ENCODE measurements at regions not wholly inside any gene's neighbourhood (a gene's known extent, or its start where the extent isn't known, plus 50 kb on each side); places are given as distances from the start of the nearest gene placed in this dataset.

DNA sequence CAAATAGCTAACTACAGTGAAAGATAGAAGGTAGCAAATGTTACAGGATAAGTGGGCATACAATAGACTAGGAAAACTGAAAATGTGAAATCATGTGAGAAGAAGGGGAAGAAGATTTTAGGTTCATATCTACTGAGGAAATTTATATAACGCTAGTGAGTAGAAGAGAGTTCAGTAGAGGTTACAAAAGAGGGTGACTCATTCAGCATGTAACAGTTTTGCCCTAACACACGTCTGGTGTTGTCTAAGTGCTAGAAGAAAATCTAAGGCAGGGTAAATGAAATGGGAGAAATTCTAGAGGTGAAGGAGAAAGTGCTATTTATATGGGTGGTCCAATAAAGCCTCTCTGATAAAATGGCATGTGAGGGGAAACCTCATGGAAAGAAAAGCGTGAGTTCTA, 731.4 kb upstream of the POT1 start:
- DNase-seq, result no peak

DNA sequence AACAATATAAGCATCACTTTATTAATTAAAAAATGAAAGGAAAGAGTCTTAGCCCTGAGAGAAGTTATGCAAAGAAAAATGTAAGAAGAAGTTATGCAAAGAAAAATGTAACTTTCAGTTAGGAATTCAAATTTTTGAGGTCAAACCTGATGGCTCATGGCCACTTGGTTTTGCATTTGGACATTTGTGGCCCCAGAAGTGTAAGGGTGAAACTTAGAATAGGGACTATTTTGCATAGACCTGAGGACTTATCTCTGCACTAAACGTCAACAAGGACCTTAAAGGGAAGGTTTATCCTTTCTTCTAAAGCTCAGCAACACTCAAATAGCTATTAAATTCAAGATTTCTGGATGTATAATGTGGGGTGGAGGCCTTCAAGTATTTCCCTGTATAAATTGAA, 724.5 kb upstream of the POT1 start:
- no peak for DNase-seq

DNA sequence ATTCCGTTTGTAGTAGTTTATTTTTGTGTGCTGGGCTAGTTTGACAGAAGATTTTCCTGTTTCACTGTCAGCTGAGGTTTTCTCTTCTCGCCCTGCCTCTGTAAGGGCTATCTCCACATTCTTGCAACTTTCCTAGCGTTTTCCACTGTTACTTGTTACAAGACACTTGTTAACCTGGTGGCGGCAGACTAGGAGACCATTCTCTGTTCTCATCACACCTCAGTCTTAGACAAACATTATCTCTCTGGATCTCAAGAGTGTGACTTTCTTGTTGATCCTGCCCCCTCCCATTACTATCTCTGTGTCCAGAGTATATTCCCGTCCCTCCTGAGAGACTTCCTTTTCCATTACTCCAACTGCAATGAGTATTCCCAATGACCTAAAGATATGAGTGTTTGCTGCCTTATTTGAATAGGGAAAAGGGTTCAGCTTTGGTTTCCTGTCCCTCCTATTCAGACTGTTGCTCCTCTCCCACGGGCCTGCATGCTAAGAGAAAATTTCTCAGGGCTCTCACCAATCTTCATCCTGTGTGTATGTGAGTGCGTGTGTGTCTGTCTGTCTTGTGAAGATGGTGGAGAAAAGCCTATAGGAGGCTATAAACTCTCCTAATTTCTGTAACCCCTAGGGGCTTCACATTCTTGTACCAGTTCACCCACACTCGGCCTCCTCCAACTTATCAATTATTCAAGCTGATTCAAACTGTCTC, 722.4 kb upstream of the POT1 start:
- no peak for DNase-seq

DNA sequence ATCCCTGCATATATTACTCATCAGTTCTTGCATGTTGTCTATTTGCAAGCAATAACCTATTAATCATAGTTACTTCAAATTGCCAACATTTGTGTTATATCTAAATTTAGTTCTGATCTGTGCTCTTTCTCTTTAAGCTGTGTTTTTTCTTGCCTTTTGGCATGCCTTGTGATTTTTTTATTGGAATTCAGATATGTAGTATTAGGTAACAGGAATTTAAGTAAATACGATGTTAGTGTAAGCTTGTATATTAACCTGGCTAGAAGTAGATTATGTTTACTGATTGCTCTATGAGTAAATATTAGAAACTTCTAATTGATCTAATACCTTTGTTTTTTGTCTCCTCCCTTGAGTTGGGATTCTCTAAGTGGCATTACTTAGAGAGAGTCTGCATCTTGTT, 718.9 kb upstream of the POT1 start:
- DNase-seq, result no peak

DNA sequence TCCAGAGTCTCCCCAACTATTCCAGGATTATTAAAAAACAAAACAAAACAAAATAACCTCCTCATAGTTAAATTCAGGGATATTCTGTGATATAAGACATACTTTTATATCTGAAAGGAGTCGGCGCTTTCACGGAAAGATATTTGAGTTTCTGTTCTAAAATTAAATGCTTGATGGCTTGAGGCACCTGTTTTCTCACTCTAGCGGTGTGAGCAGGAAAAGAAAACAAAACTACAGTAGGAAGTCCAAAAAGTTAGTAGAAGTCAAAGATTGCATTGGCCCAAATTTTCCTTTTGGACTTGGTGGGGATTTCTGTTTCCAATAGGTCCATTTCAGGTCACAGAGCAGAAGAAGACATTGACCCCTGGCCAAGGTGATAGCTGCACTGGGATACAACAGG, 716.1 kb upstream of the POT1 start:
- no peak for DNase-seq

DNA sequence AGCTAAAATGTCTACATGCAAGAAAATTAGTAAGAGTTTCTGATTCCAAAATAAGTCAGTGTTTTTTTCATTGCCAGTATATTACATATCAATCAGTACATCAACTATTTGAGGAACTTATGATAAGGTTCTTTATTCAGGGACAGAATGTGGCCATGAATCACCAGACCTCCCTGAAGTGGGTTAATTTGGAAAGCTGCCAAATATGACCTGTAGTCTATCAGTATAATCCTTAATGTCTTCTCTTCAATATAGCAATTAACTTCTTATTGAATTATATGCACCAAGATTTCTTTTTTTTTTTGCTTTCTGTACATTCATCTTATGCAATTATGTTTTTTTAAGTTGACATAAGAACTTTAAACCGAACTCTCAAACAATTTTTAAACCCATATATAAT, 714.5 kb upstream of the POT1 start:
- no peak for DNase-seq

DNA sequence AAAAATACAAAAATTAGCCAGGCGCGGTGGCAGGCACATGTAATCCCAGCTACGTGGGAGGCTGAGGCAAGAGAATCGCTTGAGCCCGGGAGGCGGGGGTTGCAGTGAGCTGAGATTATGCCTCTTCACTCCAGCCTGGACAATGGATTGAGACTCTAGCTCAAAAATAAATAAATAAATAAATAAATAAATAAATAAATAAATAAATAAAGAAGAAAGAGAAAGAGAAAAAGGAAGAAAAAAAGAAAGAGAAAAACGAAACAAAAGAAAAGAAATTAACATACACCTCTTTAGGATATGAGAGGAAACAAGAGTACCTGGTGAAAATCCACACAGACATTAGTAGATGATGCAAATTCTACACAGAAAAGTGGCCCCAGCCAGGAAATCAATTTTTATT, 713.7 kb upstream of the POT1 start:
- no peak for DNase-seq

DNA sequence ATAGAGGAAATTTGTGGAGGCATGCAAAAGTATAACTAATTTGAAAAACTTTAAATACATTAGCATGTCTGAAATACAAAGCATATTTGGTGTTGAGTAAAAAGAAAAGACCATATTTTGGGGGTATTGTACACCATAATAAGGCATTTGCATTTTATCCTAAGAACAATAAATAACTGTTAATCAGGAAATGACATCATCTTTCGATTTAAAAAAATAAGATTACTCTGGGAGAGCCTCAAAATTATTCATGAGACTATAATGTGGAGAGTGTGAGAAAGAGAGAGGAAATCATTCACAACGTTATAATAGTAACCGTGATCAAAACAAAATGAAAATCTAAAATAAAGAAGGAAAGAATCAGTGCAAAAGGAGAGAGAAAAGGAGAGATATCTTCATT, 712.3 kb upstream of the POT1 start:
- DNase-seq, result no peak

DNA sequence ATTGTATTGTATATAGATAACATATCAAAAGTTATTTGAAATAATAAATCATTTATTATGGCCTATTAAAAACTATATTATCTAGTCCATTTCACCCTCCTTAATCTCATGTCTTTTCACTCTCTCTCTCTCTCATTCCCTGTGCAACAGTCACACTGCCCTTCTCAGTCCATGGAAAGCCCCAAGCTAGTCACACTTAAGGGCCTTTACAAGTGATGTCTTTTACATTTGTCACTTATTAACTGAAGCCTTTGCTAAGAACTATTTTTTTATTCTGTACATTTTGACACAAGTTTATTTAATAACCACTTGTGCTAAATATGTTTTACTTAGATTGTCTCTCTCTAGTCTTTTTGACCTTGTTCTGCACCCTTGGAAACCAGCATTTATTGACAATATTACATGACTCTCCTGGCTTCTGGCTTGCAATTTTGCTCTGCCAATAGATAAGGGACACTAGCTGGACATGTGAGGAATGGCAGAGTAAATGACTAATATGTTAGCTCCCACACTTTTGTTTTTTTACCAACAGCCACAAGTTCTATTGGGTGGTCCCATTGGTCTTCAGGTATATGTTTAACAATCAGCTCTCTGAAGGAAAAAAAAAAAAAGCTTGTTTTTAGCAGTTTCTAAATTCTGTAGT, 706.8 kb upstream of the POT1 start:
- no peak for DNase-seq

DNA sequence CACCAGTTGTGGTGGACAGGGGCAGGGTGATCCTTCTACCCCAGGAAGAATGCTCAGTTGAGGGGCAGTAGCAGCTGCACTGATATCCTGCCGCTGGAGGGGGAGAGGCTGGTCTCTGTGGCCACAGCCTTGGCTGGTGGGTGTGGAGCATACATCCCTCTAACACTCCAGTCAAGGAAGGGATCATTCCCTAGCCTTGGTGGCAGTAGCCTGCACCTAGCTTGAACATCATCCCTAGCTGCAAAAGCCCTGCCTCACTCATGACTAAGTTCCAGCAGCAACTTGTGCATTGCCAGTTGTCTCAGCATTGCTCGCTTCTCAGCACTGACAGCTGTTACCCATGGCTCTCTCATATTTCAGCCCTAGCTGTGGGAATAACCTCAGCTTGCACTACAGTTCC, 688.9 kb upstream of the POT1 start:
- DNase-seq, result no peak

DNA sequence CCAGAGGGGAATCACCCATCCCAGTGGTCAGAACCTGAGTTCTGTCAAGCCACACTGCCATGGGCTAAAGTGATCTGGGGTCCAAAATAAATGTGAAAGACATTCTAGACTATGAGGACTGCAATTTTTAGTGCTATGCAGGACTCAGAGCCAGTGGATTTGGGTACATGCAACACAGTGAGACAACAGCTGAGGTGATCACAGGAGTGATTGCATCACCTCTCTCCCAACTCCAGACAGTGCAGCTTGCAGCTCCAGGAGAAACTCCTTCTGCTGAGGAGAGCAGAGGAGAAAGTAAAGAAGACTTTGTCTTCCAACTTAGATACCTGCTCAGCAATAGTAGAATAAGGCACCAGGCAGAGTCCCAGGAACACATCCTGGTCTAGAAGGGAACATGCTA, 682.0 kb upstream of the POT1 start:
- DNase-seq, result no peak

DNA sequence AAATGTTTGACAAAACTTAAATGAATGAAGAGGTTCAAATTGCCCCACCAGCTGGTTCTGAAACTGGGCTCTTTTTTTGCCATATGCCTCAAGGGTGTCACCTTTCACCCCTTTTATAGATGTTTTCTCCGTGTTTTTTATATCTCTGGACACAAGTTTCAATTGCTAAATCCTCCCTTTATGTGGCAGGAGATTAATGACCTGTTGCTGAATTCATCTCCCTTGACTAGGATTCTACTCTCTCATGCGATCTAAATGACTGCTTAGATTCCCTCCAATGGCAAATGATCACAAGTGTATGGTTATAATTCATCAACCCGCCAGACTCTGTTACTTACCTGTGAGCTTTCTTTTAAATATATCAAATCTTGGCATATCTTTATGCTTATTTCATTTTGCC, 677.0 kb upstream of the POT1 start:
- DNase-seq, result no peak

DNA sequence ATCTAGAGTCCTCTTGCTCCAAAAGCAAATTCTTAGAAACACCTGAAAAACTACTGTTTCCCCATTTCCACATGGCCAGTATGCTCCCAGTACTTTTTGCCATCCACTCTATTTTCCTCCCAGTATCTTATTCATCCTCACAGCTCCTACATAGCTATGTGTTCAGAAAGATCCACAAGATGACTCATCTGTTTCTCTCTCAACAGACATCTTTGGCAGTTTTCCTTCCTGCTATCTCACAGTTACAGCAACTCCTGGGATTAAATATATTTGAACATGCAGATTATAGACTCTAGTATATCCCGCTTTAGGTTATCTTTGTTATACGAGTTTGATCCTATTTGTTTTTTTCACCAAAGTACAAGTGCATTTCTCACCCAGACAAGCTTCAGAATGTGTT, 675.6 kb upstream of the POT1 start:
- no peak for DNase-seq

DNA sequence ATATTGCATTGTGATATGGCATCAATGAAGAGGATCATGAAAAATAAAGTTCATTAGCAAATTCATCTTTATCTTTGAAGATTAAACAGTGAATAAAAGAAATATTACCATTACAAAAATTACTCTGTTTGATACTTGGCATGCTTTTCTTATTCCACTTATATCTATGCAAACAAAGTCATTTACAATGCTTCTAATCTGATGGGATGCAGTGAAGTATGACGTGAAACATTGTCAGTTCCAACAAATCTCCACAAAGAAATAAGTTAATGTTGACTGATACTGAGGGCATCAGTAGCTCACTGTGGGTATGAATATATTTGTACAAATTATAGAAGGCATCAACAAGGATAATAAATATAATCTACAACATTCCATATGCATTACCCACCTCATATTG, 672.8 kb upstream of the POT1 start:
- no peak for DNase-seq

DNA sequence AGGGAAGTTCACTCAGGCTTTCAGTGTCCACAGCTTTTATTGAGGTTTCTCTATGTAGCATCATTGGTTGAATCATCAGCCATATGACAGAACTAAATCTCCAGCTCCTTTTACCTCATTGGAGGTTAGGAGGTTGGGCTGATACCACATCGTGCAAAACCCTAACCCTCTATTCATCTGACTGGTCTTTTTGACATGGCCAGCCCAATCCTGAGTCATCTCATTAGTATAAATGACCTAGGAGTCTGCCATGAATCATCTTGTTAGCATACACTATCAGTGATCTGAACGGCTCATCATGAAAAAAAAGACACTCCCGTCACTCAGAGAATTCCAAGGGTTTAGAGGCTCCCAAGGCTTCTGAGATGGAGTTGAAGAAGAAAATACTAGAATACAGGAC, 669.8 kb upstream of the POT1 start:
- no peak for DNase-seq

DNA sequence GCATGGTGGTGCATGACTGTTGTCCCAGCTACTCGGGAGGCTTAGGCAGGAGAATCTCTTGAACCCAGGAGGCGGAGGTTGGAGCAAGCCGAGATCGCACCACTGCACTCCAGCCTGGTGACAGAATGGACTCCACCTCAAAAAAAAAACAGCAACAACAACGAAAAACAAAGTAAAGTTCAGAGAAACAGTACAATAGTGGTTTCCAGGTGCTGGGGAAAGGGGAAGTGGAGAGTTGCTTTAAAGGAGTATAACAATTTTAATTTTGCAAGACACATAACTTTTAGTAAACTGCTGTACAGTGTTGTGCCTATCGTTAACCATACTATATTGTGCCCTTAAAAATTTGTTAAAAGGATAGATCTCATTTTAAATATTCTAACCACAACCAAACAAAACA, 662.7 kb upstream of the POT1 start:
- no peak for DNase-seq

DNA sequence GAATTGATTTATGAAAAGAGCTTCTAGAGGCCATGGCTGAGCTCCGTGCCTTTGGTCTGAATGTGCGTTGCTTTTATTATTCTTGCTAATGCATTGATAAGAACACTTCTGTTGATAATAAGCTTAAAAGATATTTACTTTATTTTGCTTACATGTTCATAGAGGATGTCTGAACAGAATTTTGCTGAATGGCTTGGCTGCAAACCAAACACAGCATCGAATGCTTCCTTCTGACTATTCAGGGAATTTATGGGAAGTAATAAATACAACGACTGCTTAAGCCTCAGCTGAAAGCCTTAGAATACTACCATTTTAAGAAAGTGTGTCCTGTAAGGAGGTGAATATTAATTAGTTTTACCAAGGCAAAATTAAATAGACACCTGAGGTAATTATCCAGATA, 643.5 kb upstream of the POT1 start:
- no peak for DNase-seq

DNA sequence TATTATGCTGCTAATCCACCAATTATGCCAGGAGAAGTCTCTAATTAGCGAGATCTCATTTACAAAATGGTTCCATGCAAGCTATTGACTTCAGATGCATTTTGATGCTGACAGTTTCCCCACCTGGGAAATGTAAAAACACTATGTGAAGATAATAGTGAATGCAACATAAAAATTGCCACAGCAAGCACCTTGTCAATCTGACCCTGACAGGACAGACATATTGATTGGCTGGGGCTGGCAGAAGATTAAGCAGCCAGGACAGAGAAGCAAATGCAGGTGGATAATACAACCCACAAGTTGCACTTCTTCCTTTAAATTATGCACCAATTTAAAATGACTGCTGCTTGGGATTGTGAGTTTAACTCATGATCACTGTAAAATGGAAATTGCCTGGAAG, 642.8 kb upstream of the POT1 start:
- DNase-seq, result no peak

DNA sequence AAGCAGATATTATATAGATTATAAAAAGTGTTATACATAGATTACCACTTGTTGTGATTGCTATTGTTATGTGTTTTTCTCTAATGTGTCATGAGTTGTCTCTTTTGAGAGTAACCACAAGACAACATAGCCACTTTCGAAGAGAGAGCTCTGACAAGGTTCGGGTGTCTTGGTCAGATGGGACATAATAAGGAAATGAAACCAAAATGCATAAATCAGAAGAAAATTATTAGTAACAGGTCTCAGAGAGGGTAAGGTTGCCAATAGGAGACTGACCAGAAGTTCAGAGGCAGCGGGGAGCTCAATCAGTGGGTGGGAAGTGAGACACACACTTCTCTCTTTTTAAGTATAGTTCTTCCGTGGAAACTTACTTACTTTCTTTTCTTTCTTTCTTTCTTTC, 639.2 kb upstream of the POT1 start:
- DNase-seq, result no peak

DNA sequence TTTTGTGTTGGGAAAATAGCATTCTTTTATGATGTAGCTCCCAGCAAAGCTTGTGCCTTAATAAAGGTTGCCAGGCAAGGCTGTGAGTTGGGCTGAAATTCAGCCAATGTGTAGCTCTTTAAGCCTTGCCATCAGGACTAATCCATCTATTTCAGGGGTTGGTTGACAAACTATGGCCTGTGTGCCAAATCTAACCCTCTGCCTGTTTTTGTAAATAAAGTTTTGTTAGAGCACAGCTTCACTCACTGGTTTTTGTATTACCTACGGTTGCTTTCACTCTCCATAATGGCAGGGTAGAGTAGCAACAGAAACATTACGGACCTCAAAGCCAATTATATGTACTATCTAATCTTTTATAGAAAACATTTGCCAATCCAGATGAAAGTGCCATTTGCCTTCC, 638.1 kb upstream of the POT1 start:
- no peak for DNase-seq

DNA sequence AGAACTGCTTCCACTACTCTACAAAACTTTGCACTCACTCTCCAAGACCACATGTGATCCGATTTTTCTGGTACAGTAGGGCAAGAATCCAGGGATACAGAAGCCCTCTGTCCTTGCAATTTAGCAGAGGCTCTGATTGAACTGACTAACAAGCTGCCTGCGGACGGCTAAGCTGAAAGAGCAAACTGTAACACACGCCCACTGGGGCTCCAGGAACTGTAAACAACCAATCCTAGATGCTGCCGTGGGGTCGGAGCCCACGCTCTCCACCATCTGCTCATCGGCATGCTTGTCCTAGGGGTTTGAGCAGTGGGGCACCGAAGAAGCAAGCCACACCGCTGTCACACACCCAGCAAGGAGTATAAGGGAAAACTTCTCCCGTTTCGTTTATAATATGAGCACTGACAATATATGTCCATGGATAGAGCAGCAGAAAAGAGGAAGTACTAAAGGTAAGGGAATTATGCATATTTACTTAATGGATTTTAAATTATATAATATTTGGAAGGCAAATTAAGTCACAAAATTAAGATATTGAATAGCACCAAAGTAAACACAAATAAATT, 634.4 kb upstream of the POT1 start:
- DNase-seq, result no peak

DNA sequence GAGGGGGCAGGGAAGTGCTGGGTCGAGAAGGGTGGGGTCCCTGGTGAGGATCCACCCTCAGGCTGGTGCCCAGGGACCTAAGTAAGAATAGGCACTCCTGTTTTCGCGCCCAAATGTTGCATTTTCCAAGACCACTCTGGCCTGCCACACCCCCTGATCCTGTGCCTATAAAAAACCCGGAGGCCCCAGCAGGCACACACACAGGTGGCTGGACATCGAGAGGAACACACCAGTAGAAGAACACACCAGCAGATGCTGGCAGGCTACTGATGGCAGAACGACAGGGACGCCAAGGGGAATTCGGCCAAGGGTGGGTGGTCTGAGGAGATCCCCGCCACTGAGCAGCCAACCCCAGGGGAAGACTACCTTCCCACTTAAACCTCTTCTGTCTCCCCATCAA, 633.9 kb upstream of the POT1 start:
- no peak for DNase-seq

DNA sequence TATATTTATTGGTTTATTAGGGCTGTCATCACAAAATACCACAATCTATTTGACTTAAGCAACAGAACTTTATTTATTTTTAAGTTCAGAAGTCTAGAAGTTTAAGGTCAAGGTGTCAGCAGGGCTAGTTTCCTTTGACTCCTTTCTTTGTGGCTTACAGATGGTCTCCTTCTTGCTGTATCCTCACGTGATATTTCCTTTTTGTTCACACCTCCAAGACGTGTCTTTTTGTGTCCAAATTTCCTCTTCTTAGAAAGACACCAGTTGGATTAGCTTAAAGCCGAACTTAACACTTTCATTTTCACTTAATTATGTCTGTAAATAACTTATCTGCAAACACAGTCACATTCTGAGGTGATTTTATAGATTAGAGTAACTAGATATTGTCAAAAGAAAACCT, 631.4 kb upstream of the POT1 start:
- no peak for DNase-seq

DNA sequence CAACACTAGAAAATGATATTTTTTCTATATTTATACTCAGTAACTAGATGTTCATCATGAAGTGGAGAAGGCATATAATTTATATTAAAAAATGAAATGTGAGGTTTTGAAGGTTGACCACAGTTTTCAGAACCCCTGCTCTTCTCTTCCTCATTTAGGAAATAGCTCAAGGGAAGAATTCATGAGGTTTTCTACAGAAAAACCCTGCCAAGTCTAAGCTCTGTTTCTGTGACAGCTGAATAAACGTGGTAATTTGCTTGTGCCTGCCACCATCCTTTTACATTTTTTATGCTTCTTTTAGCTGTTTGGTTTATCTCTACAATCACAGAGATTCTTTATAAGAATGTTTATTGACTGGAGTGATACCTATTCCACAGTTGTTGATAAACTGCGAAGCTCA, 630.3 kb upstream of the POT1 start:
- DNase-seq, result no peak

DNA sequence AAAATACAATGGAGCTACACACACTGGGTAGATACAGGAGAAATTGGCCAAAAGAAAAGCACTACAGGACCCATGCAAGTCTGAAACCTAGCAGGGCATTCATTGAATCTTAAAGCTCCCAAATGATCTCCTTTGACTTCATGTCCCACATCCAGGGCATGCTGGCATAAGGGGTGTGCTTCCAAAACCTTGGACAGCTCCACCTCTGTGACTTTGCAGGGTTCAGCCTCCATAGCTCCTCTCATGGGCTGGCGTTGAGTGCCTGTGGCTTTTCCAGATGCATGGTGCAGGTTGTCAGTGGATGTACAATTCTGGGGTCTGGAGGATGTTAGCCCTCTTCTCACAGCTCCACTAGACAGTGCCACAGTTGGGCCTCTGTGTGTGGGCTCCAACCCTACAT, 626.3 kb upstream of the POT1 start:
- DNase-seq, result no peak

Data from NCI-H1694 treated with DMSO at 0.1 percent for 48 hours (cell line).